GM19351 (cell line): ENCODE measurements at regions not wholly inside any gene's neighbourhood (a gene's known extent, or its start where the extent isn't known, plus 50 kb on each side); places are given as distances from the start of the nearest gene placed in this dataset.

Source experiments
- ATAC-seq: cut with Tn5 transposase; IDR thresholded peaks from one replicate; pipeline ENCODE4 v1.9.1; 2021; ENCODE audit warnings: mild to moderate bottlenecking, moderate library complexity; ENCODE audit not compliant: unreplicated experiment

DNA sequence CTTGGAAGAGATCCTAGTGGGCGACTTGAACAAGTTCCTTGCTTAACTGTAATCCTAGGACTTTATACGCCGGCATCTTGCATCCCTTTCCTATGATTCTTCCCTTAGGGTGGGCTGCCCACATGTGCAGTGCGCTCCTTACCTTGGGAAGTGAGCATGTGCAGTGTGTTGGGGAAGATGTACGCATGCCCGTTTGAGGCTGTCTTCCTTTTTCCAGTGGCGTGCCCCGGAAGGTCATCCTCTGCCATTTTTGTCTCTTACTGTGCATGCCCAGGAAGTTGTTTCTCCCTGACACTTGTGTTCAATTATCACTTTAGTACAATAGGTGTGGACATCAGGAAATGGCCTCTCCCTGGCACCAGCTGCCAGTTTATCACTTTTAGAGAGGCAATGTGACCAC is 936.5 kb downstream of the TBC1D22A start:
- no peak for ATAC-seq

DNA sequence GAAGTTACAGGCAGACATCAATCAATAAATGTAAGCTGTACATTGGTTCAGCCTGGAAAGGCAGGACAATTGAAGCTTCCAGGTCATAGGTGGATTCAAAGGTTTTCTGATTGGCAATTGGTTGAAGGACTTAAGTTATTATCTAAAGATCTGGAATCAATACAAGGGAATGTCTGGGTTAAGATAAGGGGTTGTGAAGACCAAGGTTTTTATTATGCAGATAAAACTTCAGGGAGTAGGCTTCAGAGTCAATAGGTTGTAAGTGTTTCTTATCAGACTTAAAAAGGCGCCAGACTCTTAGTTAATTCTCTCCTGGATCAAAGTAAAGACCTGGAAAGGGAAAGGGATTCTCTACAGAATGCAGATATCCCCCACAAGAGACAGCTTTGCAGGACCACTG is 935.4 kb downstream of the TBC1D22A start:
- no peak for ATAC-seq

DNA sequence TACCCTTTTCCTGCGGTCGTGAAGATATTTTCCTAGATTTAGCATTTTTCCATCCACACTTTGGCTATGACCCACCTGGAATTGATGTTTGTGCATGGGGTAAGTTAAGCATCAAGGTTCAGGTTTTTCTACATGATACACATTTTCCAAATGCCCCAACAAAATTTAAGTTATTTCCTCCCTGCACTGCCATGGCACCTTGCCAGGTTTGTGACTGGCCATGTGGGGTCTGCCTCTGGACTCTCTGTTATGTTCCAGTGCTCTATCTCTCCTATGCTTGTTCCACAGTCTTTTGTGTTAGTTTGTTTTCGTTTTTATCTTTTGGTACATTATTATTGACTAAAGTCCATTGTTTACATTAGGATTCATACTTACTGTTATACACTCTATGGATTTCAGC is 934.3 kb downstream of the TBC1D22A start:
- no peak for ATAC-seq

DNA sequence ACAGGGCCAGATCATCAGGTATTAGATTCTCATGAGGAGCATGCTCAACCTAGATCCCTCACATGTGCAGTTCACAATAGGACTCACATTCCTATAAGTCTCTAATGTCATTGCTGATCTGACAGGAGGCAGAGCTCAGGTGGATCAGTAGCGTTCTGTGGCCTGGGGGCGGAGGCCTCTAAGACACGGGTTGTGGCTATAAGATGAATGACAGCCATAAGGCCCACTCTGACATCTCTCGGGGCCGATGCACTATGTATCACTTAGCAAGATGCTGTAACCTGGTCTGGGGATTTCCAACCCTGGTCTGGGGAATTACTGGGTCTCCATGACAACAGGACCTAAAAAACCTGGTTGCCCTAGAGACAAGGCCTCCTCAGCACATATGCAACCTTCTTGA is 932.7 kb downstream of the TBC1D22A start:
- no peak for ATAC-seq

DNA sequence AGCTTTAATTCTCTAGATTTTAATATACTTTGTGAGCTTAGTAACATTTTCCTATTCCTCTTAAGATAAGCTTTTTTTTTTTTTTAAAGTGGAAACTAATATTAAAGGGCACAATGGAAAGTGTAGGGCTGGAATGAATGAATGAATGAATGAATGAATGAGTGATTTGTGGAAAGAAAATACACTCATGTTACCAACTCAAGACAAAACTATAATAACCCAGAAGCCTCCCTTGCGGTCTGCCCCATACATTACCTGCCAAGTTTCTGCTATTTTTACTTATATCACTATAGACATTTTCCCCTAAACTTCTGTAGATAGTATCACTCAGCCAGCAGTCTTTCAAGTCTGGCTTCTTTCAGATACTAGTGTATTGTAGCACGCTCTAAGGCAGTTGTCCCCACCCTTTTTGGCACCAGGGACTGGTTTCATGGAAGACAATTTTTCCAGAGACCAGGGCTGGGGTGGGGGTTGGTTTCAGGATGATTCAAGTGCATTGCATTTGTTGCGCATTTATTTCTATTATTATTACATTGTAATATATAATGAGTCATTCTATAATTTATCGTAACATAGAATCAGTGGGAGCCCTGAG is 932.2 kb downstream of the TBC1D22A start:
- ATAC-seq = no peak

DNA sequence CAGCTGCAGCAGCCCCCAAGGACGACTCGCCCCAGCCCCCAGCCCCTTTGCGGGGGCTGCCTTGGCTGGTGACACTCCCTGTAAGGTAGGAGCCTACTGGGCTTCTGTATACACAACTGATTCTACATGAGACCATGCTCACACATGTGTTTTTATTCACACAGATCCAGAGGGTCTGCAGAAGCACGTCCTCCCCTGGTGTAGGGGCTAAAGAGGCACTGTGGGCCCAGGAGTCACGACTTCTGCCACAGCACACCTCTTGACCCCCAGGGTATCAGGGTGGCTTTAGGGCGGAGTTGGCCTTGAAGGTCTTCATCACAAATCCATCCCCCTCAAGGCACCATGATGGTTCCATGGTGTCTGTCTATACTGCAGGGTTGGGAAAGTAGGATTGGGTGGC is 931.2 kb downstream of the TBC1D22A start:
- no peak for ATAC-seq

DNA sequence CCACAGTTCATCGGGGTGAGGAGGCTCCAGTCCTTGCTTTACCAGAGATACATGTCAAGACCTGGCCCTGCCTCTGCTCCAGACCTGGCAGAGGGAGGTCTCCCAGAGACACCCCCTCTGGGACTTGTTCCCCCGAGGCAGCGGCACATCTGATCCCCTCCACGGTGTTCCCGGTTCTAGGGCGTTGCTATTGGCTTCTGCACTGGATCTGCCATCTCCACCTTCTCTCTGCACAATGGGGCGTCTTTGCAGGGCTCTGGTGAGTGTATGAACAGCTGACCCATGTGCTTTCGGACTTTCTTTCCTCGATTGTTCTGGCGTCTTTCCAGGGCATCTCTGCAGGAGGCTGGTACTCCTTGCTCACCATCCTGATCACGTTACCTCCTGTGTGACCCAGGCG is 930.4 kb downstream of the TBC1D22A start:
- no peak for ATAC-seq

DNA sequence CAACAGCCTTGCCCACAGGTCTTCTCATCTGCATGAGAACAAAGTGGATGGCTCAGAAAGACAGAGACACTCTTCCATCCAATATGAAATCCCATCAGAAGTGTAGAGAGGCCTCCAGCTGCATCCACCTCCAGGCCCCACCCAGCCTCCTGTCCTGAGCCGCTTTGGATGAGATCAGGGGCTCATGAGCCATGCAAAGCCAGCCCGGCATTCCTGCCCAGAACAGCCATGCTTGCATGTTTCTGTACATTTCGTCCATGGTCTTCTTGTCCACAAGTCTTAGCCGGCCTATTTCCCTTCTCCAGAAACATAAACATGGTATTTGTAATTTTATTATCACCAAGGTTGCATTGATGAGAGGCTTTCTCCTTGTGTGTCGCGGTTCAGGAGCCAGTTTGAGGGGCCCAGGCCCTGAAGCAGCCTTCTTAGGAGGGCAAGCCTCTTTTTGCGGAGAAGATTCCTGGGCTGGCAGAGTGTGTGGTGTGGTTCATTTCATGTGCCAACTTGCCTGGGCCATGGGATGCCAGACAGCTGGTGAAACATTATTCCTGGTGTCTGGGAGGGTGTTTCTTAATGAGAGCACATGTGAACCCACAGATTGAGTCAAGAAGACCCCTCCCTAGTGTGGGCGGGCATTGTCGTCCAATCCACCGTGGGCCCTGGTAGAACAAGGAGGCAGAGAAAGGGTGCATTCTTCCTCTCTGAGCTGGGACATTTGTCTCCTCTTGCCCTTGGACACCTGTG is 928.9 kb downstream of the TBC1D22A start:
- ATAC-seq = no peak

DNA sequence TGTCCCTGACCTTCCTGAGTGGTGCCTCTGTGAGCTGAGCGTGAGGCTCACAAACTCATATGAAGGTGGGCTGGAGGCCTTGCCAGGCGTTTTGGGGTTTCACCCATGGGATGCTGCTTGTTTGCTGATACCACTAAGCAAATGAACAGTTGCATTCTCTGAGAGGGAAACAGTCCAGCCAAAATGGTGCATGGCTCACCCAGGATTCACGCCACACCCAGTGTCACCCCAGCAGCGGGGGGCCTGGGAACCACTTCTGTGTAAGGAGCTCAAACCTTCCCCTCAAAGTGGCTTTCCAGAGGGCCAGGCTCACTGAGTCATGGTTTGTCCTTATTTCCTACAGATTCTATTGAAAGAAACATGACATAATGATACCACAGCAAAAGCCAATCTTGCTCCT is 928.1 kb downstream of the TBC1D22A start:
- ATAC-seq = no peak

DNA sequence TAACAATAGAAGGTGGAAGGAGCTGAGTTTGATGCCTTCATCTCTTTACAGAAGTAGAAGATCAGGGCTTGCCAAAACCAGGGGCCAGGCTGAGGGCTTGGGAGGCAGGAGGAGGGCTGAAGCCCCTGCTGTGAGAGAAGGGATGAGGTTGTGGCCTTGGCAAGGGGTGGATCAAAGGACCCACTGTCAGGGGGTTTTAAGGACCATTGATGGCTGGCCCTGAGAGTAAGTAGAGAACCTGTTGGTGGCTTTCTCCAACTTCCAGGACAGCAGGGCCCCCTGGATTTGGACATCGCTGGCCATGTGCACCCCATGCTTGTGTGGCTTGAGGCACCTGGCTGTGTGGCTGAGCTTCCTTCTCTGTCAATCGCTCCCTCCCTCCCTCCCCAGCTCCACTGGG is 927.7 kb downstream of the TBC1D22A start:
- ATAC-seq = no peak

DNA sequence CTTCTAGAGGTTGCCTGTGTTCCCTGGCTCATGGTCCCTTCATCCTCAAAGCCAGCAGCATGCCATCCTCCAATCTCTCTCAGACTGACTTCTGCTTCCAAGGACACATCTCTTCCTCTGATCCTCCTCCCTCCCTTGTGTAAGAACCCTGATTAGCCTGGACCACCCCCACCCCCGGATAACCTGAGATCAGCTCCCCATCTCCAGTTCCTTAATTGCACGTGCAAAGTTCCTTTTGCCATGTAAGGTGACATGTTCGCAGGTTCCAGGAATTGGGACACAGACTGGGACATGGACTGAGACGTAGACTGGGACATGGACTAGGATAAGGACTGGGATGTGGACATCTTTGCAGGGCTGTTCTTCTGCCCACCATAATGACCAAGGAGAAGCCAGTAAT is 925.3 kb downstream of the TBC1D22A start:
- no peak for ATAC-seq

DNA sequence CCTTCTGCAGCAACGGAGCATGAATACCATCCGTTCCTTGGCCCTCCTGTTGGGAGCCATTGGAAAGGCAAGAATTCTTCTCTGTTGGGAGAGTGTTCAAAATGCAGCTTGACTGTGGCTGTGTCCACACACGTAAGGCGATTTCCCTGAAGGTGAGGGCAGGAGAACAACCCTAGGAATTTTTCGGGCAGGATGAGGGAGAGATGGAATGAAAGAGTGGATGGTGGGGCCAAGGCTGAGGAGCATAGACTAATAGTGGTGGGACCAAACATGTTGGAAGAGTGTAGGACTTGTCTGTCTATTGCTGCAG is 924.9 kb downstream of the TBC1D22A start:
- ATAC-seq = no peak

DNA sequence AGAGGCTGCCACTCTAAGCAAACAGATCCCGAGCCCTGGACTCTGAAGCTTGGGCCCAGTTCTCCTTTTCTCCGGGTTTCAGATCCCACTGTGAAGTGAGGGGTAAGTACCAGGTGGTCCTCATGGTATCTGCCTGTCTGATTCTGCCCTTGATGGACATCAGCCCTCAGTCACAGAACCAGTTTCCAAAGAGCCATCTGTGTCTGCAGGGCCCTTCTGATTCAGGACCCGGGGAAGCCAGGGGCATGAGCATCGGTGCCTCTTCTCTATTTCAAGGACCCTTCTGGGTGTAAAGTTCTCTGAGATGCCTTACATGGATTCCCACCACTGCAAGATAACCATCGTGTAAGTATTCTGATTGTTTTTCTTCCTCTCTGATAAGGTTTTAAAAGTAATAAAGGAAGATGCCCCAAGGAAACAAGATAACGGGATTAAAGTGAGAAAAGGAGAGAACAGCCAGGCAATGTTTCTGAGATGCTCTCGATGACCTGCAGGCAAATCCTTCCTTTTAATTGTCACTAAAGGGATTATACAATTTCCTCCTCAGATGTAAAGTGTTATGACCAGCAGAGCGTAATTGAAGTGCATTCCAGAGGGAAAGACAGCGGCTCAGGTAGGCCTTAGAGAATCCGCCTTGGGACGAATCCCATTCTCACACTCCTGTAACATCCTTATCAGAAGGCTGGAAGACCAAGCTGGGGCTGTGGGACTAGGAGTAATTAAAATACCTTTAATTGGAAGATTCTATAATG is 924.3 kb downstream of the TBC1D22A start:
- ATAC-seq = no peak

DNA sequence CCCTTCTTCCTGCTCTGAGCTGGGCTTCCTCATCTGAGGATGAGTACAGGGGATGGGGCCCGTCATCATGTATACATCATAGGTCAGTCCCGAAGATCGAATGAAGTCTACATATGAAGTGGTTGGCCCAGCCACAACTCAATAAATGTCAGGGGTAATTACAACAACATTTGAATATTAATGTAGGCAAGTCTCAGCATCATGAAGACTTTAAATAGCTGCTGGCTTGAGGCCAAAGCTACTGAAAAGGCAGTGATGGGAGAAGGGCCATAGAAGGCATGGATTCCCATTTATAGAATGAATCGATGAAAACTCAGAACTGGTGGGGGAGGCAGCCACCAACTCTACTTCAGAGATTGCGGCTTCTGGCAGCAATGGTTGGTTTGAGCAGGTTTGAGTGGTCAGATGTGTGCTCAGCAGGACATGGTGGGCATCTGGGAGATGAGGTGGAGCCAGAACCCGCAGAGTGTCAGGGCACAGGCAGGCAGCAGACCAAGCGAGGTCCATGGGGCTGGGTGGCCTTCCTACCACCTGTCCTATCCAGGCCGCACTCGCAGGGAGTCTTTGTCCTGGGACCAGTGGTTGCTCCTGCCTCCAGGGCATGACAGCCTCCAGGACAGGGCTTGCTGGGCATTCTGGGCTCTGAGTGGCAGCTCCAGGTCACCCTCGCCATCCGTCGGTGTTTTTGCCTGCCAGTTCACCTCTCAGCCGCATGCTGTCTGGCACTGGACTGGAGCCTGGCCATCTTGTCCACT is 919.1 kb downstream of the TBC1D22A start:
- ATAC-seq = no peak

DNA sequence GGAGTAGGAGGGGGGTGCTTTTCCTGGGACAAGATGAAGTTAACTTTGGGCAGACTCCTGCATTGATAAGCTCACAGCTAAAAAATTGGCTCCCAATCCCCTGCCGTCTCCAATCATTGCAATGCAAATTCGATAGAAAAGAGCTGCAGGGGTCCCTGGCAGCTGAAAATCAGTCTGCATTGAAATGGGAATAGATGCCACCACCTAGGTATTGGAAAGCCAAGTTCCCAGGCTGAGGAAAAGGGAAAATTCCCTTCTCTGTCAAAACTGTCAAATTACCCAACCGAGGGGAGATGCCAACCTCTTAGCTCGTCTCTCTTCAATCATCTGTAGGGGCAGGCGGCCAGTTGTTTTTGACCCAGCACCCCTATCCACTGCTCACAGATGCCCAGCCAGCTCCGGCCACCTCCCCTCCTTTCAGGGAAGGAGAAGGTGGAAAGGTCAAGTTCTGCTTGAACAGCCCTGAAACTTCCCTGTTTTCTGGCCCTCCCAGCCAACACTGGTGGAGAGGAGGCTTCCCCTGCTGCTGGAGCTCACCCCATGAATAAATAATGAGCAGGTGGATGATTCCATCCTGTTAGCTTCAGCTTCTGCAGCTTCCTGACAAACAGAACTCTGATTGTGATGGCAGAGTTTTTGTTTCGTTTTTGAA is 916.3 kb downstream of the TBC1D22A start:
- no peak for ATAC-seq

DNA sequence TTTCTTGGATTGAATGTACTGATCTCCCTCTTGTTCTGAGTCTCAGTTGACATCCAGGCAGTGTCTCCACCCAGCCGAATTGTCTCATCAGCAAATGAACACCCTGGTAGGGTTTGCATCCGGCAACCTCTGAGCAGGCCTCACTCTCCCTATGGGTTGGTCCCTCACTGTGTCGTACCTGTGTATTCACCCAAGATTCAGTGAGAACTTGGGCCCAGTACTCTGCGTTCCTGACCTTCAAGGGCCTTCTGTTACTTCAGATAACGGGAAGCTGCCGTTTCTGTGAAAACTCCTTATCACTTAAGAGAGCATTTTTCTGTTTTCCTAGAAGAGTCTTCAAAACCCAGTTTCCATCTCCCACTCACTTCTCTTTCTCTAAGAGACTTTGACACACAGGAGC is 915.6 kb downstream of the TBC1D22A start:
- ATAC-seq = no peak

DNA sequence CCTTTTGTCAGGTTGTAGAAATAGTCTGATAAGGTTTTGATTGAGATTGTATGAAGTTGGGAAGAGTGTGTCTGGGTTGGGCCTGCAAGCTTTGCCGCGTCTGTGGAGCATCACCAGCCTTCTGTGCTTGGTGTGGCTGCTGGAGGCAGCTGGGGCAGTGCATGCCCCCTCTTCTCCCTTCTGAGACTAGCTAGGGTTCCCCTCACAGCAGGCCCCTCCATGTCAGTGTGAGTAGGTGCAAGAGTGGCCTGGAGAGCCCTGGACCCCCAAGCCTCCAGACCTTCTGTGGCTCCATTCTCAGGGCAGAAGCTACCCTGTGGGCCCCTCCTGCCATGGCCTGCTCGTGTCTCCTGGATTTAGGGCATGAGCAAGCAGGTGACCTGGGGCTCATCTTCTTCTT is 914.2 kb downstream of the TBC1D22A start:
- no peak for ATAC-seq

DNA sequence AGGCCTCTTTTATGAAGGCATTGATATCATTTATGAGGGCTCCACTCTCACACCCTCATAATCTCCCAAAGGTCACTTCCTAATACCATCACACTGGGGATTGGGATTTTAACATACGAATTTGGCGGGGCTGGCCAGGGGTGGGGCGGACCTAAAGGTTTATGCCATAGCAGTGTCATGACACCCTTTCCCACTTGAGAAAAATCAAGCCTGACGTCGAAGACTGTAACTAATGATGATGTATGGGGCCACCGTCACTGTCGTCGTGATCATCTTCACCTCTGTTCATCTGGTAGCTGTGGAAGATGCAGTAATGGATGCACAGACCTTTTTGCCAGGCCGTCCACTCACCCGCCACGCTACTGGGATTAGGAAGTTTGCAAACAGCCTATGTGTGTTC is 912.1 kb downstream of the TBC1D22A start:
- ATAC-seq = no peak

DNA sequence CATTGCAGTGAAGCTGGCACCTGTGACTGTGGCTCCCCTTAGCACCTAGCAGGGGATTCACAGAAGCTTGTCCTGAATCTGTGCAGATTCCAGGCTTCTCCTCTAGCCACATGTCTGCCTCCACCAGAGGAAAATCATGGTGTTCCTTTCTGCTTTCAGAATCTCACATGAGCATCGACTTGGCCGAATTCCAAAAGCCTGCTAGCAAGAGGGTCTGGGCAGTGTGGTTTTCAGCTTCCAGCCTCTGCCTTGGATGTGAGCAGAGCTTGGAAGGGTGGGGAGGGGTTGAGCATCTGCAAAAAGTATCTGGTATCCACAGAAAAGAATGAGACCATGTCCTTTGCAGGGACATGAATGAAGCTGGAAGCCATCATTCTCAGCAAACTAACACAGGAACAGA is 911.1 kb downstream of the TBC1D22A start:
- no peak for ATAC-seq

DNA sequence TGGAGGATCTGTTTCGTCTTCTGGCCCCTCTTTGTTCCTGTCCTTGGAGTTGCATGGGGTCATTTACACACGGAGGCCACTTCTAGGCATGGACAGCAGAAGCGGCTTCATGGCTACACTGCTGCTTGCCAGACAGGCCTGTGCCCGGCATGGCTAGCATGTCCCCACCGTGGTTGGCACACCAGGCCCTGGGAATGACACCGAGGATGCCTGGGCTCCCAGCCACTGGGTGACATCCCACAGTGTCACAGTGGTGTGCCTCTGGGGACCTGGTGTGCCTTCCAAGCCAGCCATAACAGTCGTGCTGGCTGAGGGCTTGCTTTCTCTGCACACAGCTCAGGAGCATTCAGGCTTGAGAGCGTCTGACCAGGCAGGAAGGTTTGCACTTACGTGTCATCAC is 910.1 kb downstream of the TBC1D22A start:
- ATAC-seq = no peak

DNA sequence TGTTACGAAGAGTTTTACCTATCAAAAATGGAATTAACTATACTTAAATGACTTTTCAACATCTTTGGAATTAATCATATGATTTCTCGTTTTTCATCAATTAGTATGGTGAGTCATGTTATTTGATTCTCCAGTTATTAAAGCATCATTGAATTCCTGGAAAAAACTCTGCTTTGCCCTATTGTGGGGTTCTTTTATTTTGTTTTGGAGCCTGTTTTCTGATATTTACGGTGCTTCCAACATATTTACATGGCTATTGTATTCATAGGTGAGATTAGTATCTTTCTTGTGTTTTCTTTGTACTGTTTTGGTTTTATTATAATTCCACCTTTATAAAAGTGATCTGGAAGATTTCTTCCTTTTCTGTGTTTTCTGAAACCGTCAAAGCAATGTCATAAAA is 902.7 kb downstream of the TBC1D22A start:
- no peak for ATAC-seq
